H1 (cell line): ENCODE measurements at regions not wholly inside any gene's neighbourhood (a gene's known extent, or its start where the extent isn't known, plus 50 kb on each side); places are given as distances from the start of the nearest gene placed in this dataset.

Experiments
- HDAC6 ChIP-seq: IDR thresholded peaks from one replicate; pipeline ENCODE4 v1.7.1; 2012; ENCODE audit warnings: low read depth, mild to moderate bottlenecking, inconsistent platforms, low read length, moderate library complexity
- KDM1A ChIP-seq: fragments of 200-600, 300-600 bp; sonication (generic); IDR thresholded peaks from 2 replicates; pipeline ENCODE4 v1.7.1; 2016; ENCODE audit warnings: mild to moderate bottlenecking, low read length, borderline replicate concordance
- POLR2AphosphoS5 ChIP-seq: IDR thresholded peaks from 2 replicates; pipeline ENCODE4 v1.6.1; 2011; ENCODE audit warnings: low read depth, low read length
- RXRA ChIP-seq: IDR thresholded peaks from 2 replicates; pipeline ENCODE4 v1.6.1; 2011; ENCODE audit warnings: low read depth, mild to moderate bottlenecking, low read length, moderate library complexity; ENCODE audit not compliant: insufficient read depth
- SP2 ChIP-seq: IDR thresholded peaks from 2 replicates; pipeline ENCODE4 v1.6.1; 2012; ENCODE audit warnings: mild to moderate bottlenecking, low read length, inconsistent platforms
- SRF ChIP-seq: IDR thresholded peaks from 2 replicates; pipeline ENCODE4 v1.6.1; 2011; ENCODE audit warnings: mild to moderate bottlenecking, low read depth, low read length, moderate library complexity
- TEAD4 ChIP-seq: IDR thresholded peaks from 2 replicates; pipeline ENCODE4 v1.6.1; 2012; ENCODE audit warnings: low read depth, low read length, inconsistent platforms, mixed read lengths
- TF ChIP-seq, protein P1 (sequence below): IDR thresholded peaks from 2 replicates; pipeline ENCODE4 v1.6.1; 2012; ENCODE audit warnings: inconsistent platforms
- TF ChIP-seq, protein P2 (sequence below), 3 experiments: IDR thresholded peaks; 1 replicate in 2 of 3; 2 replicates in 1 of 3; pipeline versions ENCODE4 v1.5.1 to v1.6.1; 2011; ENCODE audit warnings: low read length in 3 of 3, mild to moderate bottlenecking in 3 of 3, inconsistent platforms in 2 of 3, low read depth in 1 of 3, moderate library complexity in 1 of 3; ENCODE audit not compliant: insufficient read depth in 1 of 3; ENCODE audit errors: control extremely low read depth in 1 of 3

GRCh38 chr4:37758226-37758625 lies 68.3 kb upstream of the PGM2 start (continued):
- TF ChIP-seq HDAC6, result no peak
- no peak for TF ChIP-seq POLR2AphosphoS5
- TF ChIP-seq, protein P1, sequence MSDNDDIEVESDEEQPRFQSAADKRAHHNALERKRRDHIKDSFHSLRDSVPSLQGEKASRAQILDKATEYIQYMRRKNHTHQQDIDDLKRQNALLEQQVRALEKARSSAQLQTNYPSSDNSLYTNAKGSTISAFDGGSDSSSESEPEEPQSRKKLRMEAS, result no peak
- no peak for TF ChIP-seq SRF
- TF ChIP-seq RXRA, result no peak
- TF ChIP-seq KDM1A, result no peak
- no peak for TF ChIP-seq TEAD4
- TF ChIP-seq, protein P2, sequence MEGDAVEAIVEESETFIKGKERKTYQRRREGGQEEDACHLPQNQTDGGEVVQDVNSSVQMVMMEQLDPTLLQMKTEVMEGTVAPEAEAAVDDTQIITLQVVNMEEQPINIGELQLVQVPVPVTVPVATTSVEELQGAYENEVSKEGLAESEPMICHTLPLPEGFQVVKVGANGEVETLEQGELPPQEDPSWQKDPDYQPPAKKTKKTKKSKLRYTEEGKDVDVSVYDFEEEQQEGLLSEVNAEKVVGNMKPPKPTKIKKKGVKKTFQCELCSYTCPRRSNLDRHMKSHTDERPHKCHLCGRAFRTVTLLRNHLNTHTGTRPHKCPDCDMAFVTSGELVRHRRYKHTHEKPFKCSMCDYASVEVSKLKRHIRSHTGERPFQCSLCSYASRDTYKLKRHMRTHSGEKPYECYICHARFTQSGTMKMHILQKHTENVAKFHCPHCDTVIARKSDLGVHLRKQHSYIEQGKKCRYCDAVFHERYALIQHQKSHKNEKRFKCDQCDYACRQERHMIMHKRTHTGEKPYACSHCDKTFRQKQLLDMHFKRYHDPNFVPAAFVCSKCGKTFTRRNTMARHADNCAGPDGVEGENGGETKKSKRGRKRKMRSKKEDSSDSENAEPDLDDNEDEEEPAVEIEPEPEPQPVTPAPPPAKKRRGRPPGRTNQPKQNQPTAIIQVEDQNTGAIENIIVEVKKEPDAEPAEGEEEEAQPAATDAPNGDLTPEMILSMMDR (IDR thresholded peaks at IDR 0.05; ENCODE audit: control extremely low read depth in 1 of 3, insufficient read depth in 1 of 3, low read depth in 1 of 3, low read length in 3 of 3), result no peak
- no peak for TF ChIP-seq SP2
- TF ChIP-seq, all 59 proteins: peak for 0
